Left colon (tissue), 2 donors: ENCODE measurements at regions not wholly inside any gene's neighbourhood (a gene's known extent, or its start where the extent isn't known, plus 50 kb on each side); places are given as distances from the start of the nearest gene placed in this dataset.

Experiments
- ATAC-seq: fragments of 200-7000 bp; cut with Tn5 transposase; one replicate; pipeline ENCODE4 v1.9.1; 2020; ENCODE audit warnings: mild to moderate bottlenecking, moderate library complexity
- DNase-seq, 2 donors: peaks; one replicate each; pipeline ENCODE4 v3.0.0-alpha.2; 2020
- intact Hi-C, 2 donors: fragments of 100-400 bp; cut with DNase I in 1 of 2; cut with micrococcal nuclease in 1 of 2; formaldehyde crosslinking; loops; one replicate each; pipeline versions ENCODE4 v1.11.2 to v1.14.0; 2022; cut with DNase I, micrococcal nuclease
- donor health status: DM: no; HTN: no; CAD: no.
- donor health status: DM: yes; HTN: yes; CAD: no.

DNA sequence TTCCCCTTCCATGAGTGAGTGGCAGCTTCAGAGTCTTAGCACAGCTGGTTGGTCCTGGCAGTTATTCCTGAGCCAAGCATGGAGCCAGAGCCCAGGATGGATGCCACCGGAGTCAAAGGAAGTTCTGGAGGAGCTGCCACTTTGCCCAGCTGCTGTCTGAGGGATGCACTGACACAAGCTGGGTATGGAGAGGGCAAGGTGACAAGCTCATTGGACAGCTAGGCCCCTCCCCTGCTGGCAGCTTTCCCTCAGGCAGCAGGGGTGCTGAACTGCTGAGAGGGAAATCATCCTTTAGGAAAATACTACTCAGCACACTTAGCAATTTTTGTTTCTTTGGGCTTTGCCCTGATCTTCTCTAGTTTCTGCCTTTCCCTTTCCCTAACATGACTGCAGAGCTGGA is 99.3 kb upstream of the SESN3 start:
- ATAC-seq (no peak), DNase-seq (no peak)
- intact Hi-C loops, result no loop called here

DNA sequence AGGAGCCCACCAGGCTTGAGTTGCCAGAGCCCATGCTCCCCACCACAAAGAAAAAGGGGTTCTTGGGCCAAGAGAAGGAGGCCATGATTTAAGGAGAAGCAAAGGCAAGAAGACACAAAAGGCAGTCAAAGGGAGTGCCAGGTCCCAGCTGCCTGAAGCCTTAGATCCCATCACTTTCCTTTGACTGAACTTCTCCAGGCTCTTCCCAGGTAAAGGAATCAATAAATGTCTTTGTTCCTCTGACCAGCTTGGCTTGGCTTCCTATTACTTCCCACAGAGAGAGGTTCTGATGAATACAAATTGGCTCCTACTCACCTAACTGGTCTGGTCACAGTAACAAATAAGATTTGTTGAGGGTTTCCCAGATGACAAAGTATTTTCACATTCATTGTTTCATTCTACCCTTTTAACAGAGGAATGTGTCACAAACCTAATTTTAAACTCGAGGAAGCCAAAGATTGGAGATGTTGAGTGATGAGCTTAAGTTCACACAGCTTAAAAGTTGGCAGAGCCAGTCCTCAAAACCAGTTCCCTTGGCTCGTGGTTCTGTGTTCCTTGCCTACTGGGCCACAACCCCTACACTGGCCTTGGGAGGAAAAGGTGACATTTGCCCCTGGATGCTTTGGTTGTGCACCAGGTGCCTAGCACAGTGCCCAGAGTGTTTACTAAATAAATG is 96.4 kb upstream of the SESN3 start:
- no peak for DNase-seq
- intact Hi-C loops, result no loop called here
- ATAC-seq, result no peak

DNA sequence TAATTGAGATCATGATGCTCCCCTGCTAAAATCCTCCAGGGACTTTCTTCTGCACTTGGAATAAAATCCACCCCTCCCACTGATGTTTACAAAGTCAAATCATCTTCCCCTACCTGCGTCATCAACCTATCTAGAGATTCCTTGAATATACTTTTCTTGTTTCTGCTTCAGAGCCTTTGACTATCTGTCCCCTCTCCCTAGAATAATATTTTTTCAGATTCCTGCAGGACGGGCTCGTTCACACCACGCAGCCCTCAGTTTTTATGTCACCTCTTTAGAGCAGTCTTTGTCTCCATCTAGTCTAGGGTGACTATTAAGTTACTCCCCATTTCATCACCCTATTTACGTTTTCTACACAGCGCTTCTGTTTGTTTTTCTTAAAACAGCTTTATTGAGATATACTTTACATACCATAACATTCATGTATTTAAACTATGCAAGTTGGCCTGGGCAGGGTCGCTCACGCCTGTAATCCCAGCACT is 94.8 kb upstream of the SESN3 start:
- DNase-seq (no peak), ATAC-seq (no peak)
- intact Hi-C loops, result no loop called here

DNA sequence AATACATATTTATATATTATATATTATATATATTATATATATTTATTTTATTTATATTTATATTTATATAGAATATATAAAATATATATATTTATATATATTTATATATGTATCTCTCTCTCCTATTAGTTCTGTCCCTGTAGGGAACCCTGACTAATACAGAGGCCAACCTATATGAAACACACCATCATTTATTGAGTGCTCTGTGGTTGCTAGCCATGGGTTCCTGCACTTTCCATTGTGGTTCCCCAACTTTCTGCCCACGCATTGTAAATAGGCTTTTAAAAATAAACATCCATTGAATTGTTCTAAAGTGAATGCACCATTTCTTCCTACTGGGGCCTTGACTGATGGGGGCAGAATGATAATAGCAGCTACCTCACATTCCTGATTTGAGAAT is 93.8 kb upstream of the SESN3 start:
- DNase-seq, result no peak
- no peak for ATAC-seq
- intact Hi-C loops, result no loop called here

DNA sequence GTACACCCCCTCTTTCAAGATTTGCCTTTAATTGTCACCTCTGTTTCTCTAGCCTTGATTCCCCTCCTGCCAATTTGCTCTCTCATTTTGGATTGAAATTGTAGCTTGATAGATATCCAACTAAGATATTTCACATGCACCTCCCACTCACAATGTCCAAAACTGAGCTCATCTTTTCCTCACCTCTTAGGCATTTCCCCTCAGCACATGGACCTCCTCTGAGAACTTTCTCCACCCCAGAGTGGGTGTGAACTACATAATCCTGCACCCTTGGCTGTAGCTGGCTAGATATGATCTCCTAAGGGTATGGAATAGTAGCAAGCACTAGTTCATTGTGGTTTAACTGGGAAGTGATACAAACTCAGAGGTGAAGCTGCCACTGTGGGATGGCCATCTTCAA is 91.5 kb upstream of the SESN3 start:
- ATAC-seq (no peak), DNase-seq (no peak)
- intact Hi-C loops, result no loop called here

DNA sequence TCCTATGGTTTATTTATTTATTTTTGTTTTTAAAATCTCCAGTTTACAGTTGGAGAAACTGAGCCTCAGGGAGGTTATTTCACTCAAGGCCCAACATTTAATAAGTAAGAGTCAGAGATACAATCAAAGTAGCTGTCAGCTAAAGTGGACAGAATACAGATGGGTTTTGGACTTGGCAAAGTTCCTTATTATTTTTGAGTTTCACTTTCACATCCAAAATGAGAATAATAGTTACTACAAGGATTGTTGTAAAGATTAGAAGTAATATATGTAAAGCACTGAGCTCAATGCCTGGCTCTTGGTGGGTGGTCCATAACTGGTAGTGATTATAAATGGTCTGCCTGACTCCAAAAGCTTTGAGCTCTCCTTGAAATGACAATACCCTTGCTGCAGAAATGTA is 87.5 kb upstream of the SESN3 start:
- no peak for ATAC-seq
- intact Hi-C loops, result no loop called here
- DNase-seq, result no peak

DNA sequence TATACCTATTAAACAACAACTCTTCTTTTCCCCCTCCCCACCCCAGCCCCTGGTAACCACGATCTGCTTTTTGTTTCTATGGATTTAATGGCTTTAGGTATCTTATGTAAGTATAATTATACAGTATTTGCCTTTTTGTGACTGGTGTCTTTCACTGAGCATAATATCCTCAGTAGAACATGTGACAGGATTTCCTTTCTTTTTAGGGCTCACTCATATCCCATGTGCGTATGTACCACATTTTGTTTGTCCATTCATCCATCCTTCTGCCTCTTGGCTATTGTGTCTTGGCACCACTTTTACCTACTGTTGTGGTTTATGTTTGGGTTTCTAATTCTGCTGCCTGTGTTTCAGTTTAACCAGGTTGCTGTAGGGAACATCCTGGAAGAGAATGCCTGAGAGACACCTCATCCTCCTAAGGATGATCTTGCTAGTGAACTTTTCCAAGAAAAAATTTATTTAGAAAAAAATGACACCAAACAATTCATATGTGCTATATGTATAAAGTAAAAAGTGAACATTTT is 77.6 kb upstream of the SESN3 start:
- DNase-seq (no peak), ATAC-seq (no peak)
- intact Hi-C loops, result no loop called here

DNA sequence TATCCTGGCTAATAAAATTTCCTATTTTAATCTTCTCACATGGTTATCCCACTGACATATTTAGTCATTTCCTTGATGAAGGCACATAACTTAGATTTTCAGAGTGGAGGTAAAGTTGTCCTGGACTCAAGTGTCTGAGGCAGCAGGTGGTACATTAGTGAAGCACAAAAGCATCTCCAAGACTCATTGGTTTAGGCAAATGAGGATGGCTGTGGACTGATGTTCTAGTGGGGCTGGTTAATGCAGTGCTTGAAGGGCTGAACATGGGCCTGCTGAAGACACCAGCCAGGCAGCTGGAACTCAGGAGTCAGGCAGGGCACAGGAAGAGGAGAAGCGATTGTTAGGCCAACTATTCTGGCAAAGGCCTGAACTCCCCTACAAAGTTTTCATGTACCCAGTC is 76.3 kb upstream of the SESN3 start:
- intact Hi-C loops, result no loop called here
- ATAC-seq, result no peak

DNA sequence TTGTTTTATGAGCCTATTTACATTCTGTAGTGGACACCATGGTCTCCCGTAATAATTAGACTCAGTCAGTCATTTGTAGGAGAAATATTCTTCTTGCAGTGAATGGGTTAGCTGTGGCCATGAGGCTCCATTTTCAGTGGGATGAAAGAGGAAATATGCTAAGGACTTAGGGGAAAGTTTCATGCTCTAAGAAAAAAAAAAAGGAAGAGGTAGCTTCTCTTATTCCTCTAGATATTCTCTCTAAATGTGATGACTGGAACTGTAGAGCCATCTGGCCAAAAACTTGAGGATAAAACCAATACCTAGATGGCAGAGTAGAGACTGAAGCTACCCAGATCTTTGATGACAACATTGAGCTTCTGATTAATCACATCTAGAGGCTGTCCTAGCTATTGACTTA is 75.8 kb upstream of the SESN3 start:
- DNase-seq (no peak), ATAC-seq (no peak)
- intact Hi-C loops, result no loop called here

More for the DNA sequence above, 76.3 kb upstream of the SESN3 start:
- DNase-seq, result no peak

DNA sequence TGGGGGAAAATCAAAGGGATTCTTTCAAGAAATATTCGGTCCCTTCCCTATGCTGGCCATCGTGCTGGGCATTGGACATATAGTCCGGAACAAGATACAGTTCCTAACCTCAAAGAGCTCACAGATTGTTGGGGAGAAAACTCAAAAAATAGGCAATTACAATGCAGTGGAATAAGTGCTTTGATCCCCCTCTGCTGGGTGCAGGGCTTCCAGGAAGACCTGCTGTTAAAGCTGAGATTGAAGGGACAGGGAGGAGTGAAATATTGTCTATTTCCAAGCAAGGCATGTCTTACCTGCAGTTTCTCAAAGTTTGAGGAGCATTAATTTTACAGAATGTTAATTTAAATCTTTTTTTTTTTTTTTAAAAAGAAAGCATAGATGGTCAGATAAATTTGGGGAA is 75.1 kb upstream of the SESN3 start:
- no peak for DNase-seq

DNA sequence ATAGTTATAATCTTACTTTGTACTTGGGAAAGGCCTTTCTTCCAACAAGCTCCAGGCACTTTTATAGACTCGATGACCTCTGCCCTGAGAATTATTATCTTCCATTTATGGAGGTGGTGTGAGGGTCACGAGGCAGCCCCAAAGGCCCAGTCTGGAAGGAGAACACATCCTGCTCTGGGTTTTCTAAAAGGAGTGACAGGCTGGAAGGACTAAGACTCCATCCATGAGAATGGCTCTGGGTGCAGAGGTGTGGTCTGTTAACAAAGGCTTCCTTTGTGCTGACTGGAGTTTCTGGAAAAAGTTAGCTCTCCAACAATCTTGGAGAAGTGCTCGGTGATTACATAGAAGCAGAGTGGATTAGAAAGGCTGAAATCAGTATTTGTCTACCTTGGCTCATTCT is 74.7 kb upstream of the SESN3 start:
- intact Hi-C loops, result no loop called here
- DNase-seq (no peak), ATAC-seq (peak; percentile 81)

More for the DNA sequence above, 75.1 kb upstream of the SESN3 start:
- no peak for ATAC-seq
- intact Hi-C loops, result no loop called here

DNA sequence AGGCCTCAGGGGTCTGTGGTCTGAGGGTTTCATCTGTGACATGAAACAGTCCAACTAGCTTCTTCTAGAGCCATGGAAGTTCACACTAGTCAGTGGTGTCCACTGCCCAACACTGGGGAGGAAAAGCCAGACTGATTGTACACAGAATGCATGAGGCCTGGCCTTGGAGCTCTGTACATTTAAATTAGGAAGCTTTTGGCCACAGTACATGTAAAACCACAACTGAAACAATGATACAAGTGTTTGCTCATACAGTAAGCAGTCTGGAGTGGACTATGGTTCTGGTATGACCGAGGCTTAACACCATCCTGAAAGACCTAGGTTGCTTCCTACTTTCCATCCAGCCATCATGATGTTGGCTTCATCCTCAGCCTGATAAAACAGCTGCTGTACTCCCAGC is 73.8 kb upstream of the SESN3 start:
- ATAC-seq (no peak), DNase-seq (no peak)

DNA sequence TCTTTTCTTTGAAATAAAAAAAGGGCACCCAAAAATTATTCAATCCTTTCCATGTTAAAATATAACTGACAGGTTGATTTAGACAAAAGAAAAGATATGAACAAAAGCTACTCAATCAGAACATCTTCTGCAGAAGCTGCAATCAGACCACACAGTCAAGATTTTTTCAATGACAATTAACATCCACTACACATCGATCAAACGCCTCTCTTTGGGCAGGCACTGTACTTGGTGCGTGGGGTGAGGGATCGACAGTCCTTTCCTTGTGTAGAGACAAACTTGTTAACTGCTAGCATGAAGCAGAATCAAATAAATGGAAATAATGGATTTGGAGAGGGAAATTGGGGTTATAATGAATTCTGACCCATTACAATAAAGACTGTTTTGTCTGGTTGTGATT is 71.2 kb upstream of the SESN3 start:
- ATAC-seq, result no peak
- intact Hi-C loops, result no loop called here
- DNase-seq, result no peak

More for the DNA sequence above, 73.8 kb upstream of the SESN3 start:
- intact Hi-C loops, result no loop called here

DNA sequence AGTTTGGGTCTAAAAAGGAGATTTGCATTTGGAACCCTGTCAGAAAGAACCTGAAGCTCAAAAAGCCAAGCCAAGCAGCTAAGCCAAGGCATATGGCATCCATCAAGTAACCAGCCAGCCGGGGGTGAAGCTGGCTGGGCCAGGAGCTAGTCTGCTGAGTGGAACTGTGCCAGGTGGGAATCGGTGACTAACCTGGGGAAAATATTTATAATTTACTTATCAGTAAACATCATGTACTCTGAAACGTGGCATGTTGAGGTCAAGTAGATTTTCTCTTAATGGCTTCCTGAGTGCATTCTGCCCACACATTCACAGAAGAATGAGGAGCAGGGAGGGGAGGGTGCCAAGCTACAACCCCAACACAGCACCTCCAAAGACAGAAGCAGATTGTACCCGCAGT is 70.5 kb upstream of the SESN3 start:
- intact Hi-C loops, result no loop called here
- DNase-seq (no peak), ATAC-seq (no peak)

DNA sequence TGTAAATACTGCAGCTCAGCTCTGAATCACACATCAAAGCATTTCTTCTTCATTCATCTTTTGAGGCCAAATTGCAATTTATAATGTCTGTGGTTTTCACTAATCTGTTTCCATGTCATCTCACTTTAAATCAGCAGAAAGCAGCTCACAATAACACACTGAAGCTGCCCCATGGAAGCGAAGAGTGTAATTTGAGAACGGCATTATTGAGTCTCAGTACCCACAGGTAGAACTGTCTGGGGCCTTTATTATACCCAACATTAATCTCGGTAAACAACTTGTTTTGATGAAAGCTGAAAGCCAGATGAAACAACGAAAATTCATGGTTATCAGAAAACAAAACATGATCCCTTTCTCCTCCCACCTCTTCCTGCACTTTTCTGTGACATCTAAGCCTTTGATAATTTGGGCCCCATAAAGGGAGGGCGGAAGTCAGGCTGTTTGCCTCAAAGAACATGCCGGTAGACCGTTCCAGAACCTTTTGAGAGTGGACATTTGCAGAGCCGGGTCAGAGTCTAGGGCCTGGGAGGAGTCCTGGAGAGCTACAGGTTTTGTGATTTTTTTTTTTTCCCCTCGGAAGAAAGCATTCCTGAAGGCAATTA is 68.2 kb upstream of the SESN3 start:
- ATAC-seq, result no peak
- intact Hi-C loops, result no loop called here

DNA sequence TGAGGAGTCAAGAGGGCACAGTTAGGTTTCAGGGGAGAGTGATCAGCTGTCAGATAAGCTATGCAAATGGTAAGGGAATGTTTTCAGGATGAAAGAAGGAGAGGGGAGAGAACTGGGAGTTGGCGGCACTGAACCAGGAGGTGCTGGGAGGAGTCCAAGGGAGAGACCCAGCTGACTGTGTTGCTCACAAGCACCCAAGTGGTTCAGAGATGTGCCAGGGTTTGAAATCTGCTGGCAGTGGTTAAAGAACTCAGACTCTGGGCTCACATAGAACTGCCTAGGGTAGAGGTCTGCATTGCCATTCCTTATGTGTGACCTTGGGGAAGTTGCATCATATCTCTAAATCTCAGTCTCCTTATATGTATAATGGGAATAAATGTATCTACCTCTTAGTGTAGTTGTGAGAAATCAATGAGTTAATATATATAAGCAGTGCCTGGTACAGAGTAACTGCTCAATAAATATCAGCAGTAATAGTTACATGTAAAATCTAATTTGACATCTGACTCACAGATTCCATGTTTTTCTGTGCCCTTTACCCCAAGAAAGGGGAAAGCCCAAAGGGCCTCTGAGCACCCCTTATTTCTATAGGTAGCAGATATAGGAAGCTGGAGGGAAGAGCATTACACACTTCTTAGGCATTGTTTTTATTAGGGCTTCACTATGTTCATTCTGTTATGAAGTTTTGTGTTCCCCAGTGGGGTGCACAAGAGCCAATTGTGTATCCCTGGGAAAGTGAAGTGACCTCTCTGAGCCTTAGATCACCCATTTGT is 66.9 kb upstream of the SESN3 start:
- DNase-seq, result no peak
- ATAC-seq, result no peak
- intact Hi-C loops, result no loop called here

More for the DNA sequence above, 68.2 kb upstream of the SESN3 start:
- no peak for DNase-seq

DNA sequence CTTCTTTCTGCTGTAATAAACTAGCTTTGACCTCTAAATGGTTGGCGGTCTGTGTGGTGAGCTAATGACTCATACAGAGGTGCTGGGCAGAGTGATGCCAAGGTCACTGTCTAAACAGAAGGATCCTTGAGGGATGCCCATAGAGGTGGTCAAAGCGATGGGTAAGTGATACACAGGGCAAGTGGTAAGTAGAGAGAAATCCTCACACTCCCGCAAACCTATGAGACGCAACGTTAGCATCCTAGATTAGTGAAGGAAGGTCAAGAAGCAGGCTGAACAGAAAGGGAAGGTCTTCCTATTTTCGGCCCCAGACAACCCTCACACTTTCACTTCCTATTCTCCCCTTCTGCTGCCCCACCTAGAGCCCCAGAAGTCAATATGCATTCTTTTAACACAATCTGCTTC is 65.6 kb upstream of the SESN3 start:
- no peak for DNase-seq
- ATAC-seq, result no peak
- intact Hi-C loops, result no loop called here

DNA sequence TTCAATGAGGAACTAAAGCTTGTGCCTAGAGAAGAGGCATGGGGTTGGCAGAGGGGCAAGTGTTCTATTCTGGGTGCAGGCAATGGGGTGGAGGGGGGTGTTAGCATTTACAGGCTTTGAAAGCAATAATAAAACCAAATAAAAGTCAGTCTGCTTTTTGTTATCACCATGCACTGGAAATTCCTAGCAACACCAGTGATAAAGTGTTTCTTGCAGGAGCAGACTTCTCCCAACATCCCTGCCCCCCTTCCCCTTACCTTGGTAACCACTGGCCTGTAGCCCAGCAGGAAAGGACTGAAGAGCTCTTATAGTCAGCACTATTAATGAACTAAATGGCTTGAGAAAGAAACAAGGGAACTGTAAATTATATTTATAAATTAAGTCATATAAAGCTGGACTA is 65.2 kb upstream of the SESN3 start:
- DNase-seq (peak in 1 of 2 donors; percentile 44), ATAC-seq (peak; percentile 34)
- intact Hi-C loops, result no loop called here

DNA sequence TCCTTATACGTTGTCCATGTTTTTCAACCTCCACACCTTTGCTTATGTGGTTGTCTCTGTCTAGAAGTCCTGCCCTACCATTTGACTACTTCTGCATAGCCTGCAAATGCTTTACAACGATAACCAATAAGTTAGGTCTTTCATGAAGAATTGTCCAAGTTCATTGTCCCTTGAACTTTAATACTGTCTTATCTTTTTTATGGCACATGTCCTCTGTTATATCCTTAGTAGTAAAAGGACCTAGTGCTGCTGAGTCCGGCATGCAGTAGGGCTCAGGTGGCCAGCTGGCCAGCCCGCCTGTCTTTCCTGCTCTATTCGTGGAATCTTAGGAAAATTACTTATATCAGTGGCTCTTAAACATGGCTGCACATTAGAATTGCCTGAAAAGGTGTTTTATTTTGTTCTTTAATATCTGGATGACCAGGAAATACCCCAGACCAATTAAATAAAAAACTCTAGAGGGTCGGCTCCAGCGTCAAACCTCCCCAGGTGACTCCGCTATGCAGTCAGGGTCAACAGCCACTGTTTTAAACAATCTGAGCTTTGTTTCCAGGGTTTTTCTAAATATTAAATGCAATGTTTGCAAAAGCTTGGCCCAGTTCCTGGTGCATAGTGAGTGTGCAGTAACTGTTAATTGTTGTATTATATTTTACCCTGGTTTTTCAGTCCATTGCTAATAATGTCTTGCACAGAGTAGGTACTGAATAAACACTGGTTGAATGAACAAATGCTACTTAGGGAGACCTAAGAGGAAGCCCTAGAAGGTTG is 64.6 kb upstream of the SESN3 start:
- DNase-seq (no peak), ATAC-seq (peak; percentile 70)
- intact Hi-C loops, result no loop called here
